WTC11 (cell line): ENCODE measurements at regions not wholly inside any gene's neighbourhood (a gene's known extent, or its start where the extent isn't known, plus 50 kb on each side); places are given as distances from the start of the nearest gene placed in this dataset.

ENCODE experiments used
- ATAC-seq: fragments of 200-7000 bp; cut with Tn5 transposase; 2 replicates; pipeline ENCODE4 v1.10.0; 2021; ENCODE audit warnings: mild to moderate bottlenecking, moderate library complexity
- CTCF ChIA-PET: fragments of 300-600 bp; sonication (Branson Sonifier 250); formaldehyde crosslinking; loops from one replicate; lab custom pipeline; 2021; ENCODE audit warnings: antibody characterized with exemption; lab: Charles Lee
- POLR2A ChIA-PET: fragments of 350-600 bp; sonication (Branson Sonifier 250); formaldehyde crosslinking; loops from one replicate; lab custom pipeline; 2021; ENCODE audit warnings: antibody characterized with exemption; lab: Charles Lee
- DNase-seq: peaks from one replicate; pipeline ENCODE4 v3.0.0; 2021; ENCODE audit warnings: low spot score
- H3K27ac Mint-ChIP-seq: 2 replicates; pipeline ENCODE4 v1.8.0; 2021; ENCODE audit warnings: mixed read lengths
- H3K27me3 Mint-ChIP-seq: 2 replicates; pipeline ENCODE4 v1.8.0; 2021; ENCODE audit warnings: low read depth, mild to moderate bottlenecking, moderate library complexity, mixed read lengths
- H3K36me3 Mint-ChIP-seq: 2 replicates; pipeline ENCODE4 v1.8.0; 2021; ENCODE audit warnings: mixed read lengths
- H3K4me1 Mint-ChIP-seq: 2 replicates; pipeline ENCODE4 v1.8.0; 2022; ENCODE audit warnings: mixed read lengths
- H3K4me3 Mint-ChIP-seq: 2 replicates; pipeline ENCODE4 v1.8.0; 2021; ENCODE audit warnings: mild to moderate bottlenecking, moderate library complexity, mixed read lengths
- H3K9me3 Mint-ChIP-seq: 2 replicates; pipeline ENCODE4 v1.8.0; 2021; ENCODE audit warnings: mixed read lengths
- CREM ChIP-seq: sonication (generic); formaldehyde crosslinking; IDR thresholded peaks from 2 replicates; pipeline ENCODE4 v1.8.1; 2022; ENCODE audit warnings: mild to moderate bottlenecking, missing genetic modification reagents, moderate library complexity
- EMX1 ChIP-seq: fragments of 250-450 bp; sonication (Bioruptor Pico); IDR thresholded peaks from 2 replicates; pipeline ENCODE4 v1.8.0; 2021; ENCODE audit warnings: mild to moderate bottlenecking
- GABPB1 ChIP-seq: sonication (generic); formaldehyde crosslinking; IDR thresholded peaks from 2 replicates; pipeline ENCODE4 v1.8.1; 2023; ENCODE audit warnings: mild to moderate bottlenecking, missing genetic modification reagents
- JUN ChIP-seq: sonication (generic); formaldehyde crosslinking; IDR thresholded peaks from 2 replicates; pipeline ENCODE4 v1.8.0; 2023; ENCODE audit warnings: mild to moderate bottlenecking, missing genetic modification reagents
- KAT7 ChIP-seq: sonication (generic); formaldehyde crosslinking; IDR thresholded peaks from 2 replicates; pipeline ENCODE4 v1.8.1; 2023; ENCODE audit warnings: missing genetic modification reagents, mild to moderate bottlenecking, borderline replicate concordance
- MYBL2 ChIP-seq: sonication (generic); formaldehyde crosslinking; IDR thresholded peaks from 2 replicates; pipeline ENCODE4 v1.8.1; 2023; ENCODE audit warnings: mild to moderate bottlenecking, moderate library complexity, missing genetic modification reagents
- NFATC4 ChIP-seq: fragments of 250-450 bp; sonication (Bioruptor Pico); IDR thresholded peaks from 2 replicates; pipeline ENCODE4 v1.9.0; 2021; ENCODE audit warnings: mild to moderate bottlenecking
- NFYB ChIP-seq: sonication (generic); formaldehyde crosslinking; conservative IDR thresholded peaks from 2 replicates; pipeline ENCODE4 v1.8.0; 2022; ENCODE audit warnings: low read depth, missing genetic modification reagents
- NR2C2 ChIP-seq: sonication (generic); formaldehyde crosslinking; IDR thresholded peaks from 2 replicates; pipeline ENCODE4 v1.8.0; 2022; ENCODE audit warnings: mild to moderate bottlenecking, missing genetic modification reagents
- RORB ChIP-seq: fragments of 250-450 bp; sonication (Bioruptor Pico); IDR thresholded peaks from 2 replicates; pipeline ENCODE4 v1.9.0; 2021; ENCODE audit warnings: mild to moderate bottlenecking
- SMAD4 ChIP-seq: sonication (generic); formaldehyde crosslinking; IDR thresholded peaks from 2 replicates; pipeline ENCODE4 v1.8.0; 2022; ENCODE audit warnings: mild to moderate bottlenecking, missing genetic modification reagents
- ZNF121 ChIP-seq: sonication (generic); formaldehyde crosslinking; IDR thresholded peaks from 2 replicates; pipeline ENCODE4 v1.8.0; 2023; ENCODE audit warnings: missing genetic modification reagents
- ZNF396 ChIP-seq: fragments of 250-450 bp; sonication (Bioruptor Pico); IDR thresholded peaks from 2 replicates; pipeline ENCODE4 v1.8.0; 2021; ENCODE audit warnings: mild to moderate bottlenecking, moderate library complexity, borderline replicate concordance
- TF ChIP-seq, protein P1 (sequence below): sonication (generic); formaldehyde crosslinking; IDR thresholded peaks from 2 replicates; pipeline ENCODE4 v1.8.1; 2023; ENCODE audit warnings: mild to moderate bottlenecking, missing genetic modification reagents
- TF ChIP-seq, protein P2 (sequence below): sonication (generic); formaldehyde crosslinking; IDR thresholded peaks from 2 replicates; pipeline ENCODE4 v1.8.1; 2022; ENCODE audit warnings: mild to moderate bottlenecking, moderate library complexity, missing genetic modification reagents
- TF ChIP-seq, protein P3 (sequence below): sonication (generic); formaldehyde crosslinking; IDR thresholded peaks from 2 replicates; pipeline ENCODE4 v1.8.0; 2022; ENCODE audit warnings: mild to moderate bottlenecking, missing genetic modification reagents
- TF ChIP-seq, protein P4 (sequence below): sonication (generic); formaldehyde crosslinking; IDR thresholded peaks from 2 replicates; pipeline ENCODE4 v1.8.1; 2022; ENCODE audit warnings: low read depth, missing genetic modification reagents, borderline replicate concordance
- TF ChIP-seq, protein P5 (sequence below): fragments of 250-450 bp; sonication (Bioruptor Pico); IDR thresholded peaks from 2 replicates; pipeline ENCODE4 v1.9.0; 2021; ENCODE audit warnings: mild to moderate bottlenecking
- TF ChIP-seq, protein P6 (sequence below): sonication (generic); formaldehyde crosslinking; IDR thresholded peaks from 2 replicates; pipeline ENCODE4 v1.8.0; 2022; ENCODE audit warnings: mild to moderate bottlenecking, missing genetic modification reagents

DNA sequence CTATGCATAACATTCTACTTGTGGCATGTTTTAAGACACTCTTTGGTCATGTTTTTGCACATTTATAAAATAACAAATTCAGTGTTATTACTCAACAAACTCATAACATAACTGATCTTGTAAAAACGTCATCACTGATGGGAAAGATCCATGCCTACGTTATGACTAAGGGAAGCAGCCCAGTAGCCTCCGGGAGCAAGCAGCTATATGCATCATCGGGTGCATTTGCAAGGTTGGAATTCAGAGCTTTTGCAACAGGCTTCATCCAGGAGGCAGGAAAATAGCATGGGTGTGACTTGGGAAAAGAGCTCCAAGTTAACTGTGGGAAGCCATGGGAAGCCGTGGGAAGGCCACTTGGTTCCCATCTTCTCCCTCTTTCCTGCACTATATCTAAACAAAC lies 271.6 kb upstream of the SGK1 start:
- POLR2A ChIA-PET: no interaction called here
- TF ChIP-seq NR2C2 (CRISPR knock-in tag): no peak
- Mint-ChIP-seq H3K27ac (0 out of 2 replicates have a peak overlapping the region, but pooled peaks have one; percentile 23), H3K4me3 (no peak overlapping the region), H3K4me1 (peaks cover 24% of the 10 kb centered on the region), H3K36me3 (no peaks in the 10 kb centered on the region), H3K9me3 (no peaks in the 10 kb centered on the region; the same call in 1 of the 2 replicates), H3K27me3 (no peaks in the 10 kb centered on the region)
- CTCF ChIA-PET: interaction anchor here (1.5 to 1.8 kb wide), 2 partner anchors 52 to 234 kb away, joined by 4 to 6 read pairs; no protein-coding TSS in a partner anchor
- ATAC-seq: peak; percentile 74
- peak; percentile 24 for DNase-seq

DNA sequence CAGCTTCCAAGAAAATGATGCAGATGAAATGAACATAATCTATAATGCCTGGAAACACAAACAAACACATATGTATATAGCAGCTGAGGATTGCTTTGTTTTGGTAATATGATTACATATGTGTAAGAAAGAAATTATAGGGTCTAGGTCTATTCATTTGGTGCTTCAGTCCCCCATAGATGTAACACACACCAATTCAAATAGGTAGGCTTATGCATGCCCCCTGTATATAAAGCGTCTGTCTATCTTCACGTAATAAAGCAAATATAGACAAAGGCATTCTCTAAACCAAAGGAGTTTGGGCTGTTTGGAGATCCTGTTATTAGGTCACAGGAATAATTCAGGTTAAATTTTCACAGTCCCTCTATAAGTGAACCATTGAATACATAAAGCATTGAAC lies 270.4 kb upstream of the SGK1 start:
- H3K27ac Mint-ChIP-seq: no peak overlapping the region

More for the DNA sequence above, 270.4 kb upstream of the SGK1 start:
- Mint-ChIP-seq H3K4me1 (peaks cover 24% of the 10 kb centered on the region), H3K9me3 (no peaks in the 10 kb centered on the region; the same call in 1 of the 2 replicates), H3K36me3 (no peaks in the 10 kb centered on the region), H3K27me3 (no peaks in the 10 kb centered on the region), H3K4me3 (no peak overlapping the region)
- ATAC-seq: no peak
- no peak for TF ChIP-seq GABPB1
- TF ChIP-seq, protein P1, sequence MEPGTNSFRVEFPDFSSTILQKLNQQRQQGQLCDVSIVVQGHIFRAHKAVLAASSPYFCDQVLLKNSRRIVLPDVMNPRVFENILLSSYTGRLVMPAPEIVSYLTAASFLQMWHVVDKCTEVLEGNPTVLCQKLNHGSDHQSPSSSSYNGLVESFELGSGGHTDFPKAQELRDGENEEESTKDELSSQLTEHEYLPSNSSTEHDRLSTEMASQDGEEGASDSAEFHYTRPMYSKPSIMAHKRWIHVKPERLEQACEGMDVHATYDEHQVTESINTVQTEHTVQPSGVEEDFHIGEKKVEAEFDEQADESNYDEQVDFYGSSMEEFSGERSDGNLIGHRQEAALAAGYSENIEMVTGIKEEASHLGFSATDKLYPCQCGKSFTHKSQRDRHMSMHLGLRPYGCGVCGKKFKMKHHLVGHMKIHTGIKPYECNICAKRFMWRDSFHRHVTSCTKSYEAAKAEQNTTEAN (CRISPR knock-in tag): no peak
- no peak for TF ChIP-seq KAT7 (CRISPR knock-in tag)
- no peak for TF ChIP-seq NFATC4 (CRISPR knock-in tag)
- TF ChIP-seq MYBL2 (CRISPR knock-in tag): no peak
- TF ChIP-seq, protein P2, sequence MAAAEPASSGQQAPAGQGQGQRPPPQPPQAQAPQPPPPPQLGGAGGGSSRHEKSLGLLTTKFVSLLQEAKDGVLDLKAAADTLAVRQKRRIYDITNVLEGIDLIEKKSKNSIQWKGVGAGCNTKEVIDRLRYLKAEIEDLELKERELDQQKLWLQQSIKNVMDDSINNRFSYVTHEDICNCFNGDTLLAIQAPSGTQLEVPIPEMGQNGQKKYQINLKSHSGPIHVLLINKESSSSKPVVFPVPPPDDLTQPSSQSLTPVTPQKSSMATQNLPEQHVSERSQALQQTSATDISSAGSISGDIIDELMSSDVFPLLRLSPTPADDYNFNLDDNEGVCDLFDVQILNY (CRISPR knock-in tag): no peak
- TF ChIP-seq, protein P3, sequence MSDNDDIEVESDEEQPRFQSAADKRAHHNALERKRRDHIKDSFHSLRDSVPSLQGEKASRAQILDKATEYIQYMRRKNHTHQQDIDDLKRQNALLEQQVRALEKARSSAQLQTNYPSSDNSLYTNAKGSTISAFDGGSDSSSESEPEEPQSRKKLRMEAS (CRISPR knock-in tag): no peak
- TF ChIP-seq EMX1 (CRISPR knock-in tag): no peak
- TF ChIP-seq NFYB (CRISPR knock-in tag): no peak
- no peak for TF ChIP-seq ZNF121 (CRISPR knock-in tag)
- TF ChIP-seq, protein P4, sequence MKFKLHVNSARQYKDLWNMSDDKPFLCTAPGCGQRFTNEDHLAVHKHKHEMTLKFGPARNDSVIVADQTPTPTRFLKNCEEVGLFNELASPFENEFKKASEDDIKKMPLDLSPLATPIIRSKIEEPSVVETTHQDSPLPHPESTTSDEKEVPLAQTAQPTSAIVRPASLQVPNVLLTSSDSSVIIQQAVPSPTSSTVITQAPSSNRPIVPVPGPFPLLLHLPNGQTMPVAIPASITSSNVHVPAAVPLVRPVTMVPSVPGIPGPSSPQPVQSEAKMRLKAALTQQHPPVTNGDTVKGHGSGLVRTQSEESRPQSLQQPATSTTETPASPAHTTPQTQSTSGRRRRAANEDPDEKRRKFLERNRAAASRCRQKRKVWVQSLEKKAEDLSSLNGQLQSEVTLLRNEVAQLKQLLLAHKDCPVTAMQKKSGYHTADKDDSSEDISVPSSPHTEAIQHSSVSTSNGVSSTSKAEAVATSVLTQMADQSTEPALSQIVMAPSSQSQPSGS (CRISPR knock-in tag): no peak
- no peak for TF ChIP-seq RORB (CRISPR knock-in tag)
- TF ChIP-seq, protein P5, sequence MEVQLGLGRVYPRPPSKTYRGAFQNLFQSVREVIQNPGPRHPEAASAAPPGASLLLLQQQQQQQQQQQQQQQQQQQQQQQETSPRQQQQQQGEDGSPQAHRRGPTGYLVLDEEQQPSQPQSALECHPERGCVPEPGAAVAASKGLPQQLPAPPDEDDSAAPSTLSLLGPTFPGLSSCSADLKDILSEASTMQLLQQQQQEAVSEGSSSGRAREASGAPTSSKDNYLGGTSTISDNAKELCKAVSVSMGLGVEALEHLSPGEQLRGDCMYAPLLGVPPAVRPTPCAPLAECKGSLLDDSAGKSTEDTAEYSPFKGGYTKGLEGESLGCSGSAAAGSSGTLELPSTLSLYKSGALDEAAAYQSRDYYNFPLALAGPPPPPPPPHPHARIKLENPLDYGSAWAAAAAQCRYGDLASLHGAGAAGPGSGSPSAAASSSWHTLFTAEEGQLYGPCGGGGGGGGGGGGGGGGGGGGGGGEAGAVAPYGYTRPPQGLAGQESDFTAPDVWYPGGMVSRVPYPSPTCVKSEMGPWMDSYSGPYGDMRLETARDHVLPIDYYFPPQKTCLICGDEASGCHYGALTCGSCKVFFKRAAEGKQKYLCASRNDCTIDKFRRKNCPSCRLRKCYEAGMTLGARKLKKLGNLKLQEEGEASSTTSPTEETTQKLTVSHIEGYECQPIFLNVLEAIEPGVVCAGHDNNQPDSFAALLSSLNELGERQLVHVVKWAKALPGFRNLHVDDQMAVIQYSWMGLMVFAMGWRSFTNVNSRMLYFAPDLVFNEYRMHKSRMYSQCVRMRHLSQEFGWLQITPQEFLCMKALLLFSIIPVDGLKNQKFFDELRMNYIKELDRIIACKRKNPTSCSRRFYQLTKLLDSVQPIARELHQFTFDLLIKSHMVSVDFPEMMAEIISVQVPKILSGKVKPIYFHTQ (CRISPR knock-in tag): no peak
- TF ChIP-seq JUN (CRISPR knock-in tag): no peak
- no peak for TF ChIP-seq ZNF396 (CRISPR knock-in tag)
- no peak for TF ChIP-seq SMAD4 (CRISPR knock-in tag)
- TF ChIP-seq, protein P6, sequence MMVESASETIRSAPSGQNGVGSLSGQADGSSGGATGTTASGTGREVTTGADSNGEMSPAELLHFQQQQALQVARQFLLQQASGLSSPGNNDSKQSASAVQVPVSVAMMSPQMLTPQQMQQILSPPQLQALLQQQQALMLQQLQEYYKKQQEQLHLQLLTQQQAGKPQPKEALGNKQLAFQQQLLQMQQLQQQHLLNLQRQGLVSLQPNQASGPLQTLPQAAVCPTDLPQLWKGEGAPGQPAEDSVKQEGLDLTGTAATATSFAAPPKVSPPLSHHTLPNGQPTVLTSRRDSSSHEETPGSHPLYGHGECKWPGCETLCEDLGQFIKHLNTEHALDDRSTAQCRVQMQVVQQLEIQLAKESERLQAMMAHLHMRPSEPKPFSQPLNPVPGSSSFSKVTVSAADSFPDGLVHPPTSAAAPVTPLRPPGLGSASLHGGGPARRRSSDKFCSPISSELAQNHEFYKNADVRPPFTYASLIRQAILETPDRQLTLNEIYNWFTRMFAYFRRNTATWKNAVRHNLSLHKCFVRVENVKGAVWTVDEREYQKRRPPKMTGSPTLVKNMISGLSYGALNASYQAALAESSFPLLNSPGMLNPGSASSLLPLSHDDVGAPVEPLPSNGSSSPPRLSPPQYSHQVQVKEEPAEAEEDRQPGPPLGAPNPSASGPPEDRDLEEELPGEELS (CRISPR knock-in tag): no peak
- no peak for TF ChIP-seq CREM (CRISPR knock-in tag)
- POLR2A ChIA-PET: no interaction called here
- CTCF ChIA-PET: no interaction called here
- no peak for DNase-seq
